Activated naive CD8-positive, alpha-beta T cell treated with anti-CD3 and anti-CD28 coated beads for 36 hours (primary cell): ENCODE measurements at regions not wholly inside any gene's neighbourhood (a gene's known extent, or its start where the extent isn't known, plus 50 kb on each side); places are given as distances from the start of the nearest gene placed in this dataset.

ENCODE experiments used
- DNase-seq: peaks from one replicate; pipeline ENCODE4 v3.0.0; 2021
- H3K27ac Mint-ChIP-seq: one replicate; pipeline ENCODE4 v1.8.0; 2022; ENCODE audit warnings: mild to moderate bottlenecking, moderate library complexity, mixed read lengths
- H3K27me3 Mint-ChIP-seq: one replicate; pipeline ENCODE4 v1.8.0; 2022; ENCODE audit warnings: mild to moderate bottlenecking, mixed read lengths
- H3K36me3 Mint-ChIP-seq: one replicate; pipeline ENCODE4 v1.8.0; 2021; ENCODE audit warnings: mild to moderate bottlenecking, mixed read lengths
- H3K4me1 Mint-ChIP-seq: one replicate; pipeline ENCODE4 v1.8.0; 2021; ENCODE audit warnings: mixed read lengths
- H3K4me3 Mint-ChIP-seq: one replicate; pipeline ENCODE4 v1.8.0; 2022; ENCODE audit warnings: mild to moderate bottlenecking, moderate library complexity, mixed read lengths
- H3K9me3 Mint-ChIP-seq: one replicate; pipeline ENCODE4 v1.8.0; 2022; ENCODE audit warnings: mixed read lengths

DNA sequence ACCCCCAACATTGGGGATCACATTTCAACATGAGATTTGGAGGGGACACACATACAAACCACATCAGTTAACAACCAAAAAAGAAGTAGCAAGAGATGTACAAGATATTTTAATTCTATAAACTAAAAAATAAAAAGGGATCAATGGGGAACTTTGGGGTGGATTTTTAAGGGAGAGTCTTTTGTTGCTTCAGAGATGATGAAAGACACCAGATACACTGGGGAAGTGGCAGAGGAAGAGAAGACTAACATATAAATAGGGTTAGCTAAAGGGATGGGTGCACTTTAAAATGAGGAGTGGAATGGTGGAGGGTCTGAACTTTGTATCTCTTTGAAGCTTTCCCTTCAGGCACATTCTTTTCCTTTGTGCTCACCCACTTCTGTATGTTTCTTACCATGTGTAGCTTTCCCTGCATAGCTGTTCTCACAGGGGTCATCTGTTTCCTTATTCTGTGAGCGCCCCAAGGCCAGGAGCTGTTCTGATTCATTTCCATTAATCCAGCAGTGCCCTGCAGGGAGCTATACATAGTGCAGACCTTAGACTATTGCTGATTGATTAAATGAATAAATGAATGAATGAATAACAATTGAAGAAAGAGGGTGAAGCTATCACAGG lies 531.6 kb upstream of the KLF4 start:
- Mint-ChIP-seq H3K36me3 (peaks cover 1% of the 10 kb centered on the region), H3K4me1 (no peaks in the 10 kb centered on the region)

DNA sequence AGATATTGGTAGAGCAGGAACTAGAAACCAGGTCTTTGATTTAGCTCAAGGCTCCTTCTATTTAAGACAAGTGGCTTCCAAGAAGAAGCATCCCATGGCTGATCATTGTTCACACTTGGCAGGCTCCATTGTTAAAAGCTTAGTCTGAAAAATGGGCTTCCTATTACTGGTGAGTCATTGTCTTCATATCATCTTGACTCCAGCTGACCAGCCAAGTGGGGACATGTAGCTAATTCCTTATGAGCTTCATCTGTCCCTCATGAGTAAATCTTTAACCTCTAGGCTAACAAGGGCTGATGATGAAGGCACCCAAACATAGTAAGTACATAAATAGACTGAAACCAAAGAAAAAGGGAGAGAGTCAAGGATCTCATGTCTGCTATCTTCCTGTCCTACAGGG lies 530.3 kb upstream of the KLF4 start:
- Mint-ChIP-seq H3K4me1 (no peaks in the 10 kb centered on the region), H3K27me3 (no peaks in the 10 kb centered on the region), H3K27ac (no peak overlapping the region), H3K4me3 (no peak overlapping the region), H3K9me3 (peaks cover 3% of the 10 kb centered on the region), H3K36me3 (peaks cover 1% of the 10 kb centered on the region)
- DNase-seq, result no peak

More for the DNA sequence above, 531.6 kb upstream of the KLF4 start:
- H3K27me3 Mint-ChIP-seq, result no peaks in the 10 kb centered on the region
- DNase-seq, result no peak
- H3K4me3 Mint-ChIP-seq, result no peak overlapping the region
- peaks cover 1% of the 10 kb centered on the region for H3K9me3 Mint-ChIP-seq
- no peak overlapping the region for H3K27ac Mint-ChIP-seq

- H3K36me3 Mint-ChIP-seq, result peaks cover 1% of the 10 kb centered on the region
- H3K4me3 Mint-ChIP-seq, result no peak overlapping the region
- no peak for DNase-seq
- H3K9me3 Mint-ChIP-seq, result peaks cover 3% of the 10 kb centered on the region
- no peaks in the 10 kb centered on the region for H3K4me1 Mint-ChIP-seq
- no peak overlapping the region for H3K27ac Mint-ChIP-seq
- no peaks in the 10 kb centered on the region for H3K27me3 Mint-ChIP-seq
These were observed 528.1 kb upstream of the KLF4 start for GRCh38 chr9:108017671-108018070.

- Mint-ChIP-seq H3K4me3 (no peak overlapping the region), H3K9me3 (peaks cover 3% of the 10 kb centered on the region), H3K4me1 (no peaks in the 10 kb centered on the region), H3K27me3 (no peaks in the 10 kb centered on the region), H3K27ac (no peak overlapping the region), H3K36me3 (peaks cover 1% of the 10 kb centered on the region)
- DNase-seq, result no peak
These were observed 526.9 kb upstream of the KLF4 start for GRCh38 chr9:108016446-108016845.

- H3K9me3 Mint-ChIP-seq, result peaks cover 2% of the 10 kb centered on the region
- no peak overlapping the region for H3K27ac Mint-ChIP-seq
- no peaks in the 10 kb centered on the region for H3K4me1 Mint-ChIP-seq
- no peaks in the 10 kb centered on the region for H3K27me3 Mint-ChIP-seq
- DNase-seq, result no peak
- H3K36me3 Mint-ChIP-seq, result no peaks in the 10 kb centered on the region
- H3K4me3 Mint-ChIP-seq, result no peak overlapping the region
These were observed 526.1 kb upstream of the KLF4 start for GRCh38 chr9:108015690-108016089.

DNA sequence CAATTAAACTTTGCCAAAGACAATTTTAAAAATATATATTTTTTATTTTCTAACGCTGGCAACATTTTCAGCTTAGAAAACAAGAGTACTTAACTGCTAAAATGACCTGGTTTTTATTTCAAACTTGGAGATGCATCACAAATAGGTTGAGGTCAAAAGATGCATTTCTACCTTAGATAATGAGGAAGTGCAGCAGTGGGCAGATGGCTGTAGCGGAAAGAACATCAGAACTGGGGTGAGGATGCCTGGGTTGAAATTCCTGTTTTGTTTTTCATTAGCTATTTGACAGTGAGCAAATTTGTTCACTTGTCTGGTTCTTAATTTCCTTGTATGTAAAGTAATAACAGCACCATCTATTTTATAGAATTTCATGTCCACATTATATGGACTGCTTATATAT lies 524.8 kb upstream of the KLF4 start:
- Mint-ChIP-seq H3K4me1 (no peaks in the 10 kb centered on the region), H3K36me3 (no peaks in the 10 kb centered on the region), H3K27ac (no peak overlapping the region), H3K4me3 (no peak overlapping the region), H3K27me3 (no peaks in the 10 kb centered on the region), H3K9me3 (peaks cover 2% of the 10 kb centered on the region)
- DNase-seq, result no peak

GRCh38 chr9:108012886-108013665 lies 523.5 kb upstream of the KLF4 start:
- H3K4me1 Mint-ChIP-seq, result no peaks in the 10 kb centered on the region
- no peak overlapping the region for H3K27ac Mint-ChIP-seq
- H3K9me3 Mint-ChIP-seq, result peaks cover 2% of the 10 kb centered on the region
- no peaks in the 10 kb centered on the region for H3K27me3 Mint-ChIP-seq
- H3K36me3 Mint-ChIP-seq, result no peaks in the 10 kb centered on the region
- no peak for DNase-seq
- H3K4me3 Mint-ChIP-seq, result no peak overlapping the region

GRCh38 chr9:108012405-108012804 lies 522.8 kb upstream of the KLF4 start:
- no peak overlapping the region for H3K27ac Mint-ChIP-seq
- no peaks in the 10 kb centered on the region for H3K27me3 Mint-ChIP-seq
- H3K36me3 Mint-ChIP-seq, result no peaks in the 10 kb centered on the region

DNA sequence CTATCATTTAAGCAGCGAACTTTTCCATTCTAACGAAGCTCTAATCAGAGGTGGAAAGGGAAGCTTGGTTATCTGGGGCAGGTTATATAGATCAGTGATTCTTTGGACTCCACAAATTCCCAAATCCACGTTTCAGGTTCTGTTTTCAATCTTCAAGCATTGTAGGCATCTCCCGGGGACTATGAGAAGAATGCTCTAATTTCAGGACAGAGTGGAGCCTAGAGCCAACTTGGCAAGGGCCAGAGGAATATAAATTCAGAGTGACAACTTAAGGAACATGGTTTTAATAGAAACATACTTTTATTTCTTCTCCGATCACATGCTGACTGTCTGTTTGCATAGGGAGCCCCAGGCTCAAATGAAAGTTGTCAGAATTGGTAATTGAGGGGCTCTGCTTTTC lies 514.0 kb upstream of the KLF4 start:
- no peak overlapping the region for H3K4me3 Mint-ChIP-seq
- H3K27ac Mint-ChIP-seq, result no peak overlapping the region
- no peaks in the 10 kb centered on the region for H3K9me3 Mint-ChIP-seq
- no peaks in the 10 kb centered on the region for H3K4me1 Mint-ChIP-seq
- no peaks in the 10 kb centered on the region for H3K36me3 Mint-ChIP-seq
- DNase-seq, result no peak
- H3K27me3 Mint-ChIP-seq, result peaks cover 3% of the 10 kb centered on the region

More at GRCh38 chr9:108012405-108012804, 522.8 kb upstream of the KLF4 start:
- peaks cover 2% of the 10 kb centered on the region for H3K9me3 Mint-ChIP-seq
- H3K4me3 Mint-ChIP-seq, result no peak overlapping the region
- H3K4me1 Mint-ChIP-seq, result no peaks in the 10 kb centered on the region
- DNase-seq, result no peak

DNA sequence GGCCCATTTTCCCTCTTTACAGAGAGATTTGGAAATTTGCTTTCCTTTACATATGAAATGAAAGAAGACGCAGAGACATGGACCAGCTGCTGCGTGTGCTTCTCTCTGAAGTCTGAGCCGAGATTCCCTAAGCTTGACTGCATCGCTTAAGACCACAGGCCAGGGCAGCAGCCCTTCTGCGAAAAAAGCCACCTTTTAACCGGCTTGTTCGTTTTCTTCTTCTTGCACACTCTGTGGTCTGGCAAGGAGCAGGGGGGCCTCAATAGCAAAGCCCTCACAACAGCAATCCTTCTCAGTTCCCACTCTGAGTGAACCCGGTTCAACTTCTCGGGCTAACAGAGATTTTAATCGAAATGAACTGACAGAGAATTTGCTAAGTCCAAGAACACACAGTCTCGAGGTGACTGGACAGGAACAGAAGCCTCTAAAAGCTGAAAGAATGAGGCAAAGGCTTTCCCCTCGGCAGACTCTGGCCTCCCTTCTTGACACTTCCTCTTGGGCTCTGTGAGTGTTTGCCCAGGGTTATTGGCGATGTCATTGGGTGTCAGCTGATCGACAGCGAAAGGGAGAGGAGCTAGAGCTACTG lies 512.9 kb upstream of the KLF4 start:
- Mint-ChIP-seq H3K27me3 (peaks cover 3% of the 10 kb centered on the region), H3K4me3 (no peak overlapping the region), H3K9me3 (peaks cover 2% of the 10 kb centered on the region), H3K36me3 (no peaks in the 10 kb centered on the region), H3K27ac (no peak overlapping the region), H3K4me1 (no peaks in the 10 kb centered on the region)
- DNase-seq, result no peak

DNA sequence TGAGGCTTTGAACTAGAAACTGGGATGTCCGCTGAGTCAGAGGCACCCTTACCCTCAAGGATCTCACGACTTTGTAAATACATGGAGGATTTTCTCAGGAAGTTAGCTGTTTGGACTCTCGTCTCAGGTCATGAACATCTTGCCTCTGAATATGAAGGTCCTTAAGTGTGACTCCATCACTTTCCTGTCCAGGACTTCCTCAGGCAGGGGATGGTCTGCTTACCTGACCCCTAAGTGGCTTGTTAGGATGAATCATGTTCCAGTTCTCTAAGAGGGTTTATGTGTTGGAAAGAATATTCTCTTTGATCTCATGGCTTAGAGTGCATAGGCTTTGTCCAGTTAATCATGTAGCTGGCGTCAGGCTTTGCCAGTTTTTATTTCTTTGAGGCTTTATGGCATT lies 511.7 kb upstream of the KLF4 start:
- Mint-ChIP-seq H3K9me3 (peaks cover 2% of the 10 kb centered on the region), H3K27ac (no peak overlapping the region), H3K4me3 (no peak overlapping the region), H3K36me3 (no peaks in the 10 kb centered on the region), H3K27me3 (peaks cover 3% of the 10 kb centered on the region), H3K4me1 (no peaks in the 10 kb centered on the region)
- DNase-seq, result no peak

DNA sequence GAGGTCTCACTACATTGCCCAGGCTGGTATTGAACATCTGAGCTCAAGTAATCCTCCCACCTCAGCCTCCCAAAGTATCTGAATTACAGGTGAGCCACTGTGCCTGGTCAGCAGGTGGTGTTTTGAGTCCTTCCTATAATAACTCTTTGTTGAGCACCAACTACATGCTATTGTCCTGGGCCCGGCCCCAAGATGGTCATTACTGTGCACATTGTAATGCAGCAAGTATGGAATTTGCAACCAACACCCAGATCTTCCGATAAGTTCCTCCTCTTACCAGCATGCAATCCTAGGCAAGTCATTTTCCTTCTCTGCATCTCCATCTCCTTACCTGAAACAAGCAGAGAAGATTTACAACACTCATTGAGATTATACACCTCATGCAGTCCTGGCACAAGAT lies 510.3 kb upstream of the KLF4 start:
- no peak overlapping the region for H3K4me3 Mint-ChIP-seq
- DNase-seq, result no peak
- H3K27ac Mint-ChIP-seq, result no peak overlapping the region
- H3K4me1 Mint-ChIP-seq, result no peaks in the 10 kb centered on the region
- H3K9me3 Mint-ChIP-seq, result peaks cover 6% of the 10 kb centered on the region
- no peaks in the 10 kb centered on the region for H3K36me3 Mint-ChIP-seq
- peaks cover 3% of the 10 kb centered on the region for H3K27me3 Mint-ChIP-seq

- H3K4me1 Mint-ChIP-seq, result no peaks in the 10 kb centered on the region
- DNase-seq, result no peak
- peaks cover 3% of the 10 kb centered on the region for H3K27me3 Mint-ChIP-seq
- no peaks in the 10 kb centered on the region for H3K36me3 Mint-ChIP-seq
- peaks cover 6% of the 10 kb centered on the region for H3K9me3 Mint-ChIP-seq
- no peak overlapping the region for H3K27ac Mint-ChIP-seq
- no peak overlapping the region for H3K4me3 Mint-ChIP-seq
These were observed 509.4 kb upstream of the KLF4 start for GRCh38 chr9:107999011-107999410.

GRCh38 chr9:107994648-107995047 lies 505.1 kb upstream of the KLF4 start:
- Mint-ChIP-seq H3K36me3 (no peaks in the 10 kb centered on the region), H3K4me3 (no peak overlapping the region), H3K27me3 (no peaks in the 10 kb centered on the region), H3K9me3 (peaks cover 6% of the 10 kb centered on the region), H3K4me1 (no peaks in the 10 kb centered on the region), H3K27ac (no peak overlapping the region)
- no peak for DNase-seq

- H3K4me3 Mint-ChIP-seq, result no peak overlapping the region
- H3K36me3 Mint-ChIP-seq, result no peaks in the 10 kb centered on the region
- no peak overlapping the region for H3K27ac Mint-ChIP-seq
- DNase-seq, result no peak
- H3K9me3 Mint-ChIP-seq, result peaks cover 4% of the 10 kb centered on the region
- H3K4me1 Mint-ChIP-seq, result no peaks in the 10 kb centered on the region
- peaks cover 3% of the 10 kb centered on the region for H3K27me3 Mint-ChIP-seq
These were observed 502.7 kb upstream of the KLF4 start for GRCh38 chr9:107992271-107992670.

DNA sequence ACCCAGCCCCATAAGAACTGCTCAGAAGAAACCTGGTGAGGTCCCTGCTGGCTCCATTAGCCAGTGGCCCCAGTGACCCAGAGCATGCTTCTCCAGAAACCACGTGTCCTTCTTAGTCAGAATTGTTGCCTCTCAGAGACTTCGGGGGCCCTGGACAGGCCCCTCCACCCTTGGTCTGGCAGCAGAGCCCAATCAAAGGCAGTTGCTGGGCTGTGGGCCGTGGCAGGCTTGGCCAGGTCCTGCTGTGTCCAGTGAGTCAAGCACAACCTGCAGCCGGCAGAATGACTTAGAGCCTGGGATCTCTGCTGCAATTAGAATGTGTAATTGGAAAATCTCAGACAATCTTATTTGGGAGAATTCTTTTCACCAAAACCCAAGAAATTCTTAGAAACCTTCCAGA lies 502.0 kb upstream of the KLF4 start:
- peaks cover 4% of the 10 kb centered on the region for H3K9me3 Mint-ChIP-seq
- H3K27ac Mint-ChIP-seq, result no peak overlapping the region
- H3K27me3 Mint-ChIP-seq, result peaks cover 3% of the 10 kb centered on the region
- no peaks in the 10 kb centered on the region for H3K4me1 Mint-ChIP-seq
- no peak overlapping the region for H3K4me3 Mint-ChIP-seq
- no peaks in the 10 kb centered on the region for H3K36me3 Mint-ChIP-seq
- DNase-seq, result no peak
